Bronchial epithelial cell (primary cell): ENCODE measurements at regions not wholly inside any gene's neighbourhood (a gene's known extent, or its start where the extent isn't known, plus 50 kb on each side); places are given as distances from the start of the nearest gene placed in this dataset.

Experiments used
- DNase-seq: peaks from one replicate; pipeline ENCODE4 v3.0.0-alpha.2; 2010; ENCODE audit warnings: low read depth
- FAIRE-seq: peaks from 2 replicates; lab custom pipeline; 2011; peaks lifted over from hg19 to GRCh38; lab: Jason Lieb, UNC
- H3K27me3 ChIP-seq: 2 replicates; pipeline ENCODE4 v1.5.1; 2011; ENCODE audit warnings: low read length; ENCODE audit not compliant: control insufficient read depth, insufficient read depth
- H3K36me3 ChIP-seq: 2 replicates; pipeline ENCODE4 v1.5.1; 2011; ENCODE audit warnings: low read length; ENCODE audit not compliant: control insufficient read depth, insufficient read depth
- H3K4me3 ChIP-seq: 2 replicates; pipeline ENCODE4 v1.5.1; 2011; ENCODE audit warnings: mild to moderate bottlenecking, low read depth, low read length, control low read depth
- CTCF ChIP-seq: IDR thresholded peaks from 2 replicates; pipeline ENCODE4 v1.5.1; 2011; ENCODE audit warnings: mild to moderate bottlenecking, moderate library complexity, low read length, control low read depth, inconsistent platforms; ENCODE audit not compliant: insufficient read depth, severe bottlenecking

DNA sequence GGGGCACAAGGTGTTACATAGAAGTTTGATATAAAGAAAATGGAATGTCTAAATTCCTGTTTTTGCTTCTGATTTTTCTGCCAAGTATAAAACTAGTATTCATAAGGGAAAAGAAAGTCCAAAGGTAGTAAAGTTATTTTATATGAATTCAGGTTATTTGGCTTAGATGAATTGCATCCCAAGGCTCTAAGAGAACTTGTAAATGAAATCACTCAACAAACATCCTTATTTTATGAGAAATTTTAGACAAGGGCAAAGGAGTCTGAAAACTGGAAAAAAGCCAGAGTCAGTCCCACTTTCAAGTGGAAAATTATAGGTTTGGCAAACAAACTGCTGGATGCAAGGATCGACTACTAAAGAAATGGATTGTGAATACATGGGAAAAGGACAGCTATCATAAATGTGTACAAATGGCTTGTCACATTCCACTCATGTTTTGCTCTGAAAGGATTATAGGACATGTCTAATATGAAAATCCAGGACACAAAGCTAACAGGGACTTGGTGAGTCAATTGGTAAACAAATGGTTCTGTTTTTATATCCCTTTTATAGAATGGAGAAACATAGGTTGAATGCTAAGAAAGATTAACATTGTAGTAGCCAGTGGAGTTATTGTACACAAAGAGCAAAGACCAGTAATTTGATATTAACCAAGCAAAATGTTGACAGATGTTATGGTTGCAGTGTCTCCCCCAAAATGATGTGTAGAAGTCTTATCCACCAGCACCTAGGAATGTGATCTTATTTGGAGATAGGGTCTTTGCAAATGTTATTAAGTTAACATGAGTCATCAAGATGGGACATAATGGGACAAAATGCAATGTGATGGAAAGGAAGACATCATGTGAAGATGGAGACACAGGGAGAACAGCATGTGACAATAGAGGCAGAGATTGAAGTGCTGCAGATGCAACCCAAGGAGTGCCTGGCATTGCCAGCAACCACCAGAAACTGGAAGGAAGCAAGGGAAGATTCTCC is 495.7 kb downstream of the TLE1 start:
- FAIRE-seq (no peak), DNase-seq (no peak)
- no peaks in the 10 kb centered on the region for H3K36me3 ChIP-seq
- H3K27me3 ChIP-seq: no peaks in the 10 kb centered on the region
- no peak overlapping the region for H3K4me3 ChIP-seq
- no peak for TF ChIP-seq CTCF

GRCh38 chr9:81191222-81191621 is 498.1 kb downstream of the TLE1 start:
- Histone ChIP-seq H3K4me3 (no peak overlapping the region), H3K36me3 (no peaks in the 10 kb centered on the region), H3K27me3 (no peaks in the 10 kb centered on the region)
- no peak for TF ChIP-seq CTCF
- DNase-seq: peak; percentile 71
- FAIRE-seq: no peak

- no peak for TF ChIP-seq CTCF
- DNase-seq (no peak), FAIRE-seq (no peak)
- Histone ChIP-seq H3K27me3 (no peaks in the 10 kb centered on the region), H3K4me3 (no peak overlapping the region), H3K36me3 (no peaks in the 10 kb centered on the region)
Measured at GRCh38 chr9:81190659-81191058, 498.7 kb downstream of the TLE1 start.

GRCh38 chr9:81183761-81184160 is 505.6 kb downstream of the TLE1 start:
- no peaks in the 10 kb centered on the region for H3K27me3 ChIP-seq
- FAIRE-seq: no peak
- no peak for TF ChIP-seq CTCF
- H3K36me3 ChIP-seq: no peaks in the 10 kb centered on the region
- no peak for DNase-seq
- H3K4me3 ChIP-seq: no peak overlapping the region

DNA sequence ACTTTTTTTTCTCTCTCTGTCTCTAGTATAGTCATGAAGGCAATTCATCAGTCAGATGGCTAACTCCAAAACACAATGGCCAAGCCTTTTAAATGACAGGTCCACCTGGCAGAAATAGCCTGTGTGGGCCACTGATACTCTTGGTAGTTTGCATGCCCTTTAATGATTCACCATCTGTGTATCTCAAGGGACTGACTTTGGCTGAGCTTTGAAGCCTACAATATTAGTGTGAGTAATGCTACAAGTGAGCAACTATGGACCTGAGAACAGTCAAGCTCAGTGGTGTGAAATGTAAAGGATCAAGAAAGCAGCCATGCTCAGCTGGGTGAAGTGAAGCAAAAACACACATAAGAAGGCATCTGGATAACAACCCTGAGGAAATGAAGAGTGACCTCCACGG is 506.9 kb downstream of the TLE1 start:
- FAIRE-seq: no peak

More for the DNA sequence above, 506.9 kb downstream of the TLE1 start:
- Histone ChIP-seq H3K4me3 (no peak overlapping the region), H3K27me3 (no peaks in the 10 kb centered on the region), H3K36me3 (no peaks in the 10 kb centered on the region)
- no peak for TF ChIP-seq CTCF
- DNase-seq: peak; percentile 54
